Nucleus accumbens (tissue), 56 donors: ENCODE measurements at regions not wholly inside any gene's neighbourhood (a gene's known extent, or its start where the extent isn't known, plus 50 kb on each side); places are given as distances from the start of the nearest gene placed in this dataset.
A peak's percentile ranks its signal among the peaks of the same experiment; 100 is the strongest.

Source experiments
- DNase-seq, 56 donors: peaks; one replicate each; lab custom pipeline; 2025; lab: John Stamatoyannopoulos, UW

GRCh38 chrX:13152518-13153185 is 108.2 kb upstream of the FAM9C start:
- no peak for DNase-seq

- DNase-seq, result peak in 1 of 56 donors; percentile 19
Measured at GRCh38 chrX:13151828-13152517, 107.6 kb upstream of the FAM9C start.

DNA sequence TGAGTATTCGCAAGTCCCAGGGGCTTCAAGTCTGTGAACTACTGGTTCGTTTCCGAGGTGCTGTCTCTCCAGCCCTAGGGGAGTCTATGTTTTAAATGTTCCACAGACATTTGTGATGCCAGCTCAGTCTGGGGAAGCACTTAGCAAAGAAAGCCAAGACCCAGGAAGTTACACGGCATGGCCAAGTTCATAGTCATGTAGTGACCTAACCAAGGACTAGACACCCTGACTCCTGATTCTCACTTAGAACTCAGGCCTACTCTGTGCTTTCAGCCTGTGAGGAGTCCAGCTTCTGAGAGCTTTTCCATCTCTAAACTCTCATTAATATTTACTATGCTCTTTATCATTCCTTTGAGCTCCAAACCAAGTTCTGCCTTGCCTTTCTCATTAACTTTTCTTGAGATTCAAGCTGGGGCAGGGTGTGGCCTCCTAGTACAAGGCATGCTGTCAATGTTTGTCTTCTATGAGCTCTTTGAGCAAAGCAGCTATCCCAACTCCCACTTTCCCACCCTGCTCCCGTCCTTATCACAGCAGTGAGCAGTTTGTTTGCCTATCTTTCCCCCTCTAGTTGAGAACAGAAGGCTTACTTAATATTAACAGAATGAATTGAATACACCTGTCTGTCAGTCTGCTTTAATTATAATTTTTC is 105.4 kb upstream of the FAM9C start:
- no peak for DNase-seq

DNA sequence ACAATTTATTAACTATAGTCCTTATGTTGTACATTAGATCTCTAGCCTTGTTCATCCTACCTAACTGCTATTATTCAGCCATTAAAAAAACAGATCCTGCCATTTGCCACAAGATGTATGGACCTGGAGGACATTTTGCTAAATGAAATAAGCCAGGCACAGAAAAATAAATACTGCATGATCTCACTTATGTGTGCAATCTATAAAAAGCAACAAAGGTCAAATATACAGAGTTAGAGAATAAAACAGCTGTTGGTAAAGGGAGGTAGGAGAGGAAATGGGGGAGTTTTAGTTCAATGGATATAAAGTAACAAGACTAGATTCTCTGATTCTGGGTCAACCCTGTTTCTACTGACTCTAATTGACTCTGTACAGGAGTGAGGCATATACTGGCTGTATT is 103.3 kb upstream of the FAM9C start:
- no peak for DNase-seq

DNA sequence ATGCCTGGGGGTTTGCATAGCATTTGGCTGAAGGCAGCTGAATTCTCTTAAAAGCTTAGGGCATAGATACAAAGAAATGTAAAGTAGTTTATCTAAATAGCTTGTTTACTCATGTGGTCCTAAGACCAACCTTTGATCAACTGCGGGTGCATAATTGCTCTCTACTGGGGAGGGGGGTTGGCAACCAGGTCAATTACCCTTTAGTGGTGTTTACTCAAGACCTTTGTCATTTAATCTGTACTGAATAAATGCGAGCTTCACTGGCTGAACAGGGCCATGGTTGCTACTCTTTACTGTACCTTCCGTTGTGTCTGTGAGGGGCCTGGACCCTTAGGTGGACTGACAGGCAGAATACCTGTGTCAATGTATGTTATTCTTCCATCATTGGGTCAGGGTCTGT is 102.7 kb upstream of the FAM9C start:
- no peak for DNase-seq

DNA sequence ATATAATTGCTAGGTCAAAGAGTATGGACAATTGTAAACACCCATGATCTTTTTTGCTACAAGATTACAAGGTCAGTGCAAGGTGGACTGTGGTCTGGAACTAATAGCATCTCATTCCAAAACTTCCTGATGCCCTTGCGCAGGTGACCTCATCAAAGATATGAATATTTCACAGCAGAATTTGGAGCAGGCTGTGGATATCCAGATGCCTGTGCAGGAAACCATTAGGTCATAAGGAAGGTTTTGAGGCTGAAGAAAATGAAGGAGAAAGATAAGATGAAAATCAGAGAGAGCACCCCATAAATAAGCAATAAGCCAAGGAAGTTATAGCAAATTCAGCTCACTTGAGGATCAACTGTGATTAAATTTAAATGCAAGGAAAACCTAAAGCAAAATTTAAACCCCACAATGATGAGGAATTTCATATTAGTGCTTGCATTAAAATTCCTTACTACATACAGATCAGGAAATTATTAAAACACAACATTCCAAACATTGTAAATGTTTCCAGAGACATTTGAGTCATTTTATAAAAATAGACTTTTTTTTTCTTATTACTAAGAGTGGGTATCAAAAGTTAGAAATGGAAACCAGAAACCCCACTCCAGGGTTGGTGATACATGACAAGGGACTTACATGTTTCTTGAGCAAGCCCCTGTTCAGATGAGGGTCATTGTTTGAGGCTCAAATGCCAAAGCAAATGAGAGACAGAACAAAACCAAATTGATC is 100.7 kb upstream of the FAM9C start:
- no peak for DNase-seq

GRCh38 chrX:13142891-13143290 is 98.5 kb upstream of the FAM9C start:
- no peak for DNase-seq

GRCh38 chrX:13140007-13140406 is 95.6 kb upstream of the FAM9C start:
- DNase-seq, result no peak

DNA sequence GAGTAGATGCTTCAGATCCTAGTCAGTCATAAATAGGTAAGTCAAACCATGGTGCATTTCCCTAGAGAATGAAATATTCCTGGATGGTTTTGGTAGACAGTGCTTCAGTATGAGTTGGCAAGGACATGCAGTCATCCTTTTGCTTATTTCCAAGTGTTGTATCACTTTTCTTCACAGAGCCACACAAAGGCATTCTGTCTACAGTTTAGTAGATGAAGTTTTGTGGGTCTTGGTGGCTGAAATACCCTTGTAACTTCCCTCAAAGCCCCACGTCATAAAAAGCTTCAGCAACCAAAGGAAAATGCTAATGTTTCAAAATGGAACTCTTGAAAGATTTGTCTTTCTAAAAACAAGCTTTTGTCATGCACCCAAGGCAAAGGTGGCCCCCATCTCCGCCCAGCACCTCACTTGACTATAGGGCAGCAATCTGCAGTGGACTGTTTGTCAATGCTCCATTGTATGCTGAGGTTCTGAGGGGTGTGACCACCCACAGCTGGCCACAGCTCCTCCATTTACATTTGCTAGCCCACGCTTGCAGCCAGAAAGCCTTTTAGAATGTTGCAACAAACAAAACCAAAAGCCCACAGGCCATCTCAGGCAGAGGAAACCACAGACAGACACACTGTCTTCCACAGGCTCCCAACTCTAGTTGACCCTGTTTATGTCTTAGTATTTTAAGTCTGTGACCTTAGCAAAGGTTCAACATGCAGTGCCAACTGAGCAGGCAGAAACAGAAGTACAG is 87.1 kb upstream of the FAM9C start:
- DNase-seq, result peak in 10 of 56 donors; percentile 0 to 19 (median 5)

DNA sequence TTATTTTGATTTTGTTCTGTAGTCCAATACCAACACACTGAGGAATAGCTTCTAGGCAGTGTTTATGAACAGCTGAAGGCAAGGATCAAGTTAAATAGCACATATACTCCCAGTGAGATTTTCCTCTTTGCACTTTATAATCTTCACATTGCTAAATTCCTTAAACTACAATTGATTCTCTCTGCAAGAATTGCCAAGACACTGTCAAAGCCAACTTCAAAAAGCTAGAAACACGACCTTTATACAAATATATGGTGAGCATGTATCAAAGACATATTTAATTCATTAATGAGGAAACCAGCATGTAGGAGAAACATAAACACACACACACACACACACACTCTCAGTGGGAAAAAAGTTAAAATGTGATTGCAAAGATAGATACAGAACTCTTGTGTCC is 86.4 kb upstream of the FAM9C start:
- no peak for DNase-seq

- no peak for DNase-seq
Measured at GRCh38 chrX:13128104-13128503, 83.7 kb upstream of the FAM9C start.

GRCh38 chrX:13126775-13127174 is 82.4 kb upstream of the FAM9C start:
- DNase-seq, result no peak

DNA sequence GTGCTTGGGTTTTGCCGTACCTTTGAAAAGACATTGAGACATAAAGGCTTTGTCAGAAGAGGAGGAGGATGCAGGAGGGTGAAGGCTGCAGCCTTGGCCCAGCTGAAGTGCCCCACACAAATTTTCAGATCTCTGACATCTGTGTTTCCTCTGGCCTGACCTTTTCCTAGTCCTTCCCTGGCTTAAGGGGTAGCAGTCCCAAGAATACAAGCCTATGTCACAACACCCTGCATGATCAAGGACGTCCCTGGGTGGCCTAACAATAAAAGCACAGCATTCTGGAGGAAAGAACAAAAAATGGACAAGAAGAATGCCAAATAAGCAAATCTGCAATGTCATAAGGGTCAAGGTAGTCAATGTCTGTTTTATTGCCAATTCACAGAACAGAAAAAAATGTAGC is 80.8 kb upstream of the FAM9C start:
- DNase-seq, result no peak

GRCh38 chrX:13123857-13124345 is 79.5 kb upstream of the FAM9C start:
- DNase-seq, result no peak

DNA sequence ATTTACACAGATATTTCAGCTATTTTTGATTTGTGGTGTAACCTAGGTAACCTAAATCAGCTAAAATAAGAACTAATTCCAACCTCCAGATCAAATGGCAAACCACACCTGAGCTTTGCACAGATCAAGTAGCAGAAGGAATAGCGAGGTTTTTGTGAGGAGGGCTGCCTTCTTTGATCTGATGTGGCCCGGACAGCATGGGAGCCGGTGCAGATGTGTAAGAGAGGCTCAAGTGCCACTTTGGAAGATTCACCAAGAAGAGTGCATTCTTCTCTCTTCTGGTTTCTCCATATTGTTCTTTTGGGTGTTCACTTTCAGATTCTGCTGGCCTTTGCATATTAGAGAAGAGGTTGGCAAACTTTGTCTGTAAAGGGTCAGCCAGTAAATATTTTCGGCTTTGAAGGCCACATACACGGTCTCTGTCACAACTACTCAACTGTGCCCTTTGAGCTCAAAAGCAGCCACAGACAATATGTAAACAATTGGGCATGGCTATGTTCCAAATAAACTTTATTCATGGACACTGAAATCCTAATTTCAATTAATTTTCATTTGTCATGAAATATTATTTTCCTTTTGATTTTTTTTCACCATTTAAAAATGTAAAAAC is 78.9 kb upstream of the FAM9C start:
- no peak for DNase-seq

DNA sequence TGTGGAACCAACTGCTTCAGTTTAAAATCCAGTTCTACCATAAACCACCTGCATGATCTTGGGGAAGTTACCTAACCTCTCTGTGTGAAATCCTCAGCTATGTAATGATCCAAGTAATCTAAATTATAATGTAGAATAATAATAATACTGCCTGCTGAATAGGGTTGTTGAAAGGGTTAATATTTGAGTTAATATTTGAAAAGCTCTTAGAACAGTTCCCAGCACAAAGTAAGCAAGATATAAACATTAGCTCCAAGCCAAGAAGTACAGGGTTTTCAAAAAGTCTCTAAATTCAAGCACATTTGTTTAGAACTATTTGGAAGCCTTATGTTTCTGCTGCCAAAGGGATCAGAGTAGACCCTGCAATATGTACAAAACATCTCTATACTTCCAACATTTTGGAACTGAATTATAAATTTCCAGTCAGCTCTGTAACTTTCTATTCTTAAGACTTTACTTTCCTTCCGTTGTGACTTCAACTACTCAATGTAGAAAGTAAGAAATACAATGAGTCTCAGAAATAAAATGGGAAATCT is 76.7 kb upstream of the FAM9C start:
- DNase-seq, result no peak

DNA sequence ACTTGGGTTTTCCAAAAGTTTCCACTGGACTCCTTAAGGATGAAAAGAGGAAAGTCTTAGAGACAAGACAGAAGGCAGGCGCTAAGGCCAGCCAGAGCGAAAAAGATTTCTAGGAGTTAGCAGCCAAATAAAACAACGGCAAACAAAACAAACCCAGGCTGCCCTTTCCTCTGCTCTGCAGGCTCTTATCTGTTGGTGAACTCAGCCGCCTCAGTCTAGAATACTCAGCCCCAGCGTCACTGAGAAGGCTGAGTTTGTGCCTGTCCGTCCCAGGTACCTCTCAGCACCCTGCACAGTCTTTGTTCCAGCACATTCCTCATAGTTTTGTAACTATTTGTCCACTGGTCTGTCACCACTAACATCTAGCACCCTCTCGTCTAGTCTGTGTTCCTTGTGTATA is 75.6 kb upstream of the FAM9C start:
- no peak for DNase-seq

DNA sequence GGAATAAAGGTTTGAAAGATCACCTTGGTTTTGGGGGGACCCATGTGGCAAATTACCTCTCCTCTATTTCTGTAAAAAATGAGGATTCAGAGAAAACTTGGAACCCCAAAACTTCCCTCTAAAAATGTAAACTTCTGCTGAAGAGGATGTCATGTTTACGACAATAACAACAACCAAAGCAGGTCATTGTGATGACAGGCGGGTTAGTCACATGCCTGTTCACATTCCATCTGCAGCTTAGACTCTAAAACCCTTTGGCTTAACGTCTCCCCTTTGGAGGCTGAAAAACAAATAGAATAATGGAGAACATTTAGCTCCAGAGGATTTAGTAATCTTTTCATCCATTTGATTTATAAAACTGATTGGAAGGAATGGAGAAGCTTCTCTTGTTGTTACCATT is 75.0 kb upstream of the FAM9C start:
- no peak for DNase-seq

DNA sequence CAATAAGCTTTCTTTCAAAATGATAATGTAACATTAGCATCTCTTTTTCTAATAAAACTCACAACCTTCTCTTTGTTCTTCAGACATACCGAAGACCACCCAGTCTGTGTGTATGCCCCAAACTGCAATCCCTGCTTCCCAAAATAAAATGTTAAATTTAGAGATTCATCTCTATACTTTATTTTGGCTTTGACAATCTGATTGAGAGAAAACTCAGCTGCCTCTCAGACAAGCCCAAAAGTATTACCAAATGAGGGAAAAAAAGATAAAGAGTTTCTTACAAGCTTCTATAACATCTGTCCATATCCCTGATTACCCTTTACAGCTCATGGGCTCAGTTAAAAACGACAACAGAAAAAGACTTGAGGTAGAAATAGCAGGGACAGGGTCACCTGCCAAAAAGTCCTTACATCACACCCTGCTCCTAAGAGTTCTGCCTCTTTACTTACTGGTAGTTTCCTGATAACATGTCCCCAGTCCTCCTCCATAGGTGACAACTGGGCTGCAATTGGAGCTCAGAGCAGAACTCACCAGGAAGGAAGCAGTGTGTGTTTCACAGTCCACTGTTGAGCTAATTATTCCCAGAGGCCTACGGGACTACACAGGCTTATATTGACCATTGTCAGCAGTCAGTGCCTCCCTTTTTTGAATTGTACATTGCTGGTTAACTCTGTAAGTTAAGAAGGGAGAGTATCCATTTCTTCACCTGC is 70.9 kb upstream of the FAM9C start:
- DNase-seq, result no peak
